Kidney (tissue), 13 donors: ENCODE measurements at regions not wholly inside any gene's neighbourhood (a gene's known extent, or its start where the extent isn't known, plus 50 kb on each side); places are given as distances from the start of the nearest gene placed in this dataset.

Source experiments
- DNase-seq, 5 donors: peaks; one replicate each; pipeline ENCODE4 v3.0.0-alpha.2; 2013 to 2020
- FAIRE-seq: peaks from 2 replicates; lab custom pipeline; 2012; peaks lifted over from hg19 to GRCh38; lab: Jason Lieb, UNC
- H3K27ac ChIP-seq, 2 donors: one replicate each; pipeline ENCODE4 v1.7.0; 2013; ENCODE audit warnings: low read depth in 2 of 2, low read length in 2 of 2, inconsistent platforms in 1 of 2
- H3K27me3 ChIP-seq: one replicate; pipeline ENCODE4 v1.7.1; 2013; ENCODE audit warnings: low read length, inconsistent platforms; ENCODE audit not compliant: control insufficient read depth, insufficient read depth
- H3K36me3 ChIP-seq, 3 donors: one replicate each; pipeline versions ENCODE4 v1.7.0 to v1.7.1; 2013; ENCODE audit warnings: low read length in 3 of 3, control low read depth in 1 of 3, inconsistent platforms in 1 of 3; ENCODE audit not compliant: insufficient read depth in 3 of 3, control insufficient read depth in 2 of 3
- H3K4me1 ChIP-seq, 3 donors: one replicate each; pipeline versions ENCODE4 v1.7.0 to v1.7.1; 2013; ENCODE audit warnings: low read length in 3 of 3, inconsistent platforms in 1 of 3, low read depth in 1 of 3; ENCODE audit not compliant: control insufficient read depth in 2 of 3, insufficient read depth in 2 of 3
- H3K4me3 ChIP-seq, 3 donors: one replicate each; pipeline versions ENCODE4 v1.7.0 to v1.8.1; 2013; ENCODE audit warnings: low read length in 3 of 3, control low read depth in 1 of 3, inconsistent platforms in 1 of 3
- H3K9ac ChIP-seq, 3 donors: one replicate each; pipeline versions ENCODE4 v1.7.0 to v1.7.1; 2013; ENCODE audit warnings: low read length in 3 of 3, control low read depth in 1 of 3, inconsistent platforms in 1 of 3
- H3K9me3 ChIP-seq, 3 donors: one replicate each; pipeline versions ENCODE4 v1.7.0 to v1.7.1; 2013; ENCODE audit warnings: low read length in 3 of 3, control low read depth in 1 of 3, inconsistent platforms in 1 of 3; ENCODE audit not compliant: control insufficient read depth in 2 of 3, insufficient read depth in 1 of 3
- intact Hi-C: fragments of 100-400 bp; cut with DNase I; formaldehyde crosslinking; loops from one replicate; pipeline ENCODE4 v1.11.1; 2022
- TF ChIP-seq, protein P1 (sequence below): IDR thresholded peaks from 3 replicates; pipeline ENCODE4 v1.5.1; 2012; ENCODE audit warnings: mild to moderate bottlenecking, moderate library complexity, borderline replicate concordance; ENCODE audit not compliant: insufficient read depth; ENCODE audit errors: extremely low read depth
- donor health status: control.
- donor health status: control.
- donor health status: control.
- donor health status: control.
- donor health status: control.
- donor health status: DM: yes; HTN: yes; CAD: no.
- donor health status: Normal renal cell carcinoma (clear cell type).

DNA sequence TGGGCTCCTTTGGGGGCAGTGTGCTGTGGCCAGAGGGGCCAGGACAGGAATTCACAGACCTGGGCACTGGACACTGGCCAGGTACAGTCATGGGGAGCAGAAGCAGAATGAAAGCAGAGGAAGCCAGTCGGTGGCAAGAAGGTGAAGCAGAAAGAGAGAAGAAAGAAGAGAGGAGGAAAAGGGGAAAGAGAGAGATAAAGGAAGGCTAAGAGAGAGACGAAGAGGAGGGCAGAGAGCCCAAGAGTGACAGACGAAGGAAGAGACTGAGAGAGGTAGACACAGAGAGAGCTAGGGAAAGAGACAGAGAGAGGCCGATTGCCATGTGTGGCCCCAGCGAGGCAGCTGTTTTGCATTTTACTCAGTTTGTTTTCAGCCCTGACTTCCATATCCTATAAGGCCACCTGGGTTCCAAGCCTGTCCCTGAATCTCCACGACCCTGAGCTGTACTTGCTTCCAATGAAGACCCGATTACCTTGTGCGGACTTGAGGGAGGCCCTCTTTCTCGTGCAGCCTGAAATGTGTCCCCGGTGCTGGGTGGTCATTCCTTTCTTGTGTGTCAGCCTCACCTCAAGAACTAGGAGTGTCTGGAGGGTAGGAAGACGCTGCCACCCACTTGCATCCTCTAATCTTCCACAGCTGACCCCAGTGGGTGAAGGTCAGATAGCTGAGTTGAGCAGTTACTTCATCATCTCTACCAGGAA is 73.9 kb downstream of the LSM3 start:
- Histone ChIP-seq H3K4me1 (peaks cover 0 to 7% (median 3%) of the 10 kb centered on the region in 3 donors), H3K4me3 (no peak overlapping the region), H3K9ac (no peak overlapping the region), H3K9me3 (no peaks in the 10 kb centered on the region), H3K27ac (no peak overlapping the region), H3K27me3 (no peaks in the 10 kb centered on the region), H3K36me3 (no peaks in the 10 kb centered on the region)
- intact Hi-C loops = no loop called here
- no peak for DNase-seq
- TF ChIP-seq, protein P1, sequence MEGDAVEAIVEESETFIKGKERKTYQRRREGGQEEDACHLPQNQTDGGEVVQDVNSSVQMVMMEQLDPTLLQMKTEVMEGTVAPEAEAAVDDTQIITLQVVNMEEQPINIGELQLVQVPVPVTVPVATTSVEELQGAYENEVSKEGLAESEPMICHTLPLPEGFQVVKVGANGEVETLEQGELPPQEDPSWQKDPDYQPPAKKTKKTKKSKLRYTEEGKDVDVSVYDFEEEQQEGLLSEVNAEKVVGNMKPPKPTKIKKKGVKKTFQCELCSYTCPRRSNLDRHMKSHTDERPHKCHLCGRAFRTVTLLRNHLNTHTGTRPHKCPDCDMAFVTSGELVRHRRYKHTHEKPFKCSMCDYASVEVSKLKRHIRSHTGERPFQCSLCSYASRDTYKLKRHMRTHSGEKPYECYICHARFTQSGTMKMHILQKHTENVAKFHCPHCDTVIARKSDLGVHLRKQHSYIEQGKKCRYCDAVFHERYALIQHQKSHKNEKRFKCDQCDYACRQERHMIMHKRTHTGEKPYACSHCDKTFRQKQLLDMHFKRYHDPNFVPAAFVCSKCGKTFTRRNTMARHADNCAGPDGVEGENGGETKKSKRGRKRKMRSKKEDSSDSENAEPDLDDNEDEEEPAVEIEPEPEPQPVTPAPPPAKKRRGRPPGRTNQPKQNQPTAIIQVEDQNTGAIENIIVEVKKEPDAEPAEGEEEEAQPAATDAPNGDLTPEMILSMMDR = no peak
- FAIRE-seq = no peak

DNA sequence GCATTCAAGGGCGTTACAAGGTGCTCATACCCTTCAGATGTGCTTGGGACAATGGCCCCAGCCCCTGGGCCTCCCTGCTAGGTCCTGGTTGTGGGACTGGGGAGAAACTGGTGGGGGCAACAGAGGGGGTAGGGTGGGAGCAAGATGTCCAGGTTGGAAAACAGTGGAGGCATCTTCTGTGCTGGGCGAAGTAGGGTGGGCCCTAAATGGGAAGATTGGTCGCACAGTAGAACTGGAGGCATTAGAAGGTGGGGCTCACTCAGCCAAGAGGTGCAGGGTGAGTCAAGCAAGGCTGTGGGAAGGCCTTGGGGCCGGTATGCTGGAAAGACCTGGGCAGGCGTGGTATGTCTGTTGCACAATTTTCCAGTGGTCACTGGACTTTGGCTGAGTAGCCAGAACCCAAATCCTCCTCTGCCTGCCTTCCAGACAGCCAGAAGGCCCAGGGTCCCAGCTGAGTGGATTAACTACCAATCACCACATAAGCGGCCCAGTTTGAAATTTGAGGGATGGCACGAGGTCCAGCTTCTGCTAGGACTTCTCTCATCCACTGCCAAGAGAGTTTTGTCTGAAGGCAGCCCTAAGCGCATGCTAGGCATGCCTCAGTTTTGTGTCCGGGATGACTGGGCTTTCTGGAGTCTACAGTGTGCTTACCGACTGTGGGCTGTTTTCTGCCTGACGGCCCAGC is 74.5 kb downstream of the LSM3 start:
- intact Hi-C loops = no loop called here
- Histone ChIP-seq H3K4me3 (no peak overlapping the region), H3K9me3 (no peaks in the 10 kb centered on the region), H3K27ac (no peak overlapping the region), H3K27me3 (no peaks in the 10 kb centered on the region), H3K9ac (no peak overlapping the region), H3K36me3 (no peaks in the 10 kb centered on the region), H3K4me1 (peaks cover 0 to 7% (median 3%) of the 10 kb centered on the region in 3 donors)
- DNase-seq (no peak), FAIRE-seq (no peak)
- TF ChIP-seq, protein P1 = no peak

DNA sequence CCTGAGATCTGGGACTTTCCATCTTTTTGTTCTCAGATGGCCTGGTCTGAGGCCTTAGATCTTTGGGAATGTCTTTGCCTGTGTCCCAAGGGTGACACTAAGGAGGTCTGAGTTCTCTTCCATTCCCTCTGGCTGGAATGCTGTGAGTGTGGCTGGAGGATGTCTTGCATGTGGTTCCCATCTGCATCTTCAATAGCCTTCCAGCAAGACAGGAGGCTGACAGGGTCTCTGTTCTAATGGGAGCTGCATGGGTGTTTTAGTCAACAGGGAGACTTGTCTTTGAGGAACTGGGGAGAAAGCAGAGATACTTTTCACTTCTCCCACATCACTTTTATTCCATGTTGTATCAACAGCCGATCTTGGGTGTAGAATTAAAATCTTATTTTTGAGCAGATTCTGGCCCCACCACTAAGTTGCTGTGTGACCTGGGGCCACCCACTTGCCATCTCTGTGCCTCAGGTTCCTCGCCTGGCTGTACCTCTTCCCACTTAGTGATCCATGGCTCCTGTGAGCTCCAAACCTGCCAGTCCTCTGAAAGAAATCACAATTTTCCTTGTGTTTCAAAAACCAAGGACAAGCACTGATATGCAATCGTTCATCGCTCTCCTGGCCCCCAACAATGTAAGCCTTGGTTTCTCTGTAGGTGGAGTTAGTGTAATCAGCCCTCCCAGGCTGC is 75.2 kb downstream of the LSM3 start:
- no peak overlapping the region for H3K4me3 ChIP-seq
- no peak overlapping the region for H3K27ac ChIP-seq
- H3K36me3 ChIP-seq = no peaks in the 10 kb centered on the region
- intact Hi-C loops = no loop called here
- DNase-seq (no peak), FAIRE-seq (no peak)
- H3K4me1 ChIP-seq = peaks cover 0 to 7% (median 3%) of the 10 kb centered on the region in 3 donors
- no peaks in the 10 kb centered on the region for H3K9me3 ChIP-seq
- no peak overlapping the region for H3K9ac ChIP-seq
- no peaks in the 10 kb centered on the region for H3K27me3 ChIP-seq
- TF ChIP-seq, protein P1 = no peak
